ENCODE measurements at regions not wholly inside any gene's neighbourhood (a gene's known extent, or its start where the extent isn't known, plus 50 kb on each side); places are given as distances from the start of the nearest gene placed in this dataset.

DNA sequence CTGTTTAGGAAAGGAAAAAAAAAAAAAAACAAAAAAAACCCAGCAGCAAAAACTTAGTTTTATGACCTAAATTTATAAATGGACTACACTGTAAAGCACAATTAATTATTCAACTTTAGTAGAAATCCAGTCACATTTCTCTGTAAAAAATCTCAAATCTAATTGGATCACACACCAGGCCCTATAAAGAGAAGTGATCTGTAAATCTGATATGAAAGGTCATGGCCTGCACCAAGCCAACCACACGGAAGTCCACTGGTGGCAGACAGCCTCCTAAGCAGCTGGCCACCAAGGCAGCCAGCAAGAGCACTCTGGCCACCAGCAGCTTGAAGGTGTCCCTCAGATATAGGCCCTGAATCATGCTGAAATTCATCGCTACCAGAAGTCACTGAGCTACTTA, 131.6 kb downstream of the HFE start:
- TF ChIP-seq, protein P1, sequence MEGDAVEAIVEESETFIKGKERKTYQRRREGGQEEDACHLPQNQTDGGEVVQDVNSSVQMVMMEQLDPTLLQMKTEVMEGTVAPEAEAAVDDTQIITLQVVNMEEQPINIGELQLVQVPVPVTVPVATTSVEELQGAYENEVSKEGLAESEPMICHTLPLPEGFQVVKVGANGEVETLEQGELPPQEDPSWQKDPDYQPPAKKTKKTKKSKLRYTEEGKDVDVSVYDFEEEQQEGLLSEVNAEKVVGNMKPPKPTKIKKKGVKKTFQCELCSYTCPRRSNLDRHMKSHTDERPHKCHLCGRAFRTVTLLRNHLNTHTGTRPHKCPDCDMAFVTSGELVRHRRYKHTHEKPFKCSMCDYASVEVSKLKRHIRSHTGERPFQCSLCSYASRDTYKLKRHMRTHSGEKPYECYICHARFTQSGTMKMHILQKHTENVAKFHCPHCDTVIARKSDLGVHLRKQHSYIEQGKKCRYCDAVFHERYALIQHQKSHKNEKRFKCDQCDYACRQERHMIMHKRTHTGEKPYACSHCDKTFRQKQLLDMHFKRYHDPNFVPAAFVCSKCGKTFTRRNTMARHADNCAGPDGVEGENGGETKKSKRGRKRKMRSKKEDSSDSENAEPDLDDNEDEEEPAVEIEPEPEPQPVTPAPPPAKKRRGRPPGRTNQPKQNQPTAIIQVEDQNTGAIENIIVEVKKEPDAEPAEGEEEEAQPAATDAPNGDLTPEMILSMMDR (IDR thresholded peaks at IDR 0.05; ENCODE audit: poor library complexity, severe bottlenecking) = no peak
- no peak for TF ChIP-seq REST (IDR thresholded peaks at IDR 0.05; ENCODE audit: borderline replicate concordance)
- no peak for TF ChIP-seq EZH2 (IDR thresholded peaks at IDR 0.05; ENCODE audit: borderline replicate concordance, insufficient read depth, low read length, poor library complexity, severe bottlenecking)
- no peak for TF ChIP-seq SMC3 (conservative IDR thresholded peaks at IDR 0.05; ENCODE audit: poor library complexity)
- no peak for TF ChIP-seq EP300 (conservative IDR thresholded peaks at IDR 0.05; ENCODE audit: poor library complexity, severe bottlenecking)
- TF ChIP-seq TAF1 (IDR thresholded peaks at IDR 0.05; ENCODE audit: low read depth) = no peak
